Tibial nerve (tissue), 4 donors: ENCODE measurements at regions not wholly inside any gene's neighbourhood (a gene's known extent, or its start where the extent isn't known, plus 50 kb on each side); places are given as distances from the start of the nearest gene placed in this dataset.

Experiments
- CTCF ChIP-seq, 5 experiments: fragments of 200-600 bp in 3 of 5; fragments of 450-650 bp in 2 of 5; sonication (generic) in 3 of 5; IDR thresholded peaks; one replicate each; pipeline ENCODE4 v1.5.1; 2016 to 2019; ENCODE audit warnings: antibody characterized with exemption in 5 of 5, mild to moderate bottlenecking in 3 of 5, moderate library complexity in 2 of 5
- EP300 ChIP-seq, 2 donors: sonication (generic); formaldehyde crosslinking; IDR thresholded peaks; one replicate each; pipeline ENCODE4 v1.6.1; 2017; ENCODE audit warnings: antibody characterized with exemption in 2 of 2, mild to moderate bottlenecking in 1 of 2
- POLR2A ChIP-seq, 2 donors: fragments of 450-650 bp; IDR thresholded peaks; one replicate each; pipeline ENCODE4 v1.6.1; 2017; ENCODE audit warnings: antibody characterized with exemption in 2 of 2, mild to moderate bottlenecking in 2 of 2, moderate library complexity in 2 of 2

GRCh38 chr5:89425062-89425461 lies 542.1 kb upstream of the MEF2C start:
- TF ChIP-seq POLR2A (IDR thresholded peaks at IDR 0.05) (no peak), CTCF (IDR thresholded peaks at IDR 0.05) (no peak), EP300 (IDR thresholded peaks at IDR 0.05) (no peak)
